HG03565 (cell line): ENCODE measurements at regions not wholly inside any gene's neighbourhood (a gene's known extent, or its start where the extent isn't known, plus 50 kb on each side); places are given as distances from the start of the nearest gene placed in this dataset.
"Not testable (repeated sequence)": the region's sequence is repeated elsewhere in the genome, so short reads cannot be mapped to it uniquely, and the experiment has no call there.

ENCODE experiments used
- ATAC-seq: cut with Tn5 transposase; IDR thresholded peaks from one replicate; pipeline ENCODE4 v1.9.1; 2021; ENCODE audit warnings: mild to moderate bottlenecking, moderate library complexity; ENCODE audit not compliant: unreplicated experiment

GRCh38 chr15:93759629-93760028 lies 471.7 kb upstream of the MCTP2 start:
- ATAC-seq: no peak

- ATAC-seq: no peak
Measured at GRCh38 chr15:93758824-93759223, 472.5 kb upstream of the MCTP2 start.

- ATAC-seq: no peak
Measured at GRCh38 chr15:93748710-93749109, 482.7 kb upstream of the MCTP2 start.

- ATAC-seq: not testable (repeated sequence)
Measured at GRCh38 chr15:93734976-93735375, 496.4 kb upstream of the MCTP2 start.

GRCh38 chr15:93730724-93731123 lies 500.6 kb upstream of the MCTP2 start:
- ATAC-seq: no peak

GRCh38 chr15:93722165-93722564 lies 509.2 kb upstream of the MCTP2 start:
- ATAC-seq: no peak

GRCh38 chr15:93720607-93721006 lies 510.8 kb upstream of the MCTP2 start:
- ATAC-seq: no peak

- no peak for ATAC-seq
Measured at GRCh38 chr15:93719921-93720351, 511.4 kb upstream of the MCTP2 start.

GRCh38 chr15:93716615-93717231 lies 514.6 kb upstream of the MCTP2 start:
- no peak for ATAC-seq

GRCh38 chr15:93709708-93710107 lies 521.7 kb upstream of the MCTP2 start:
- ATAC-seq: no peak

- no peak for ATAC-seq
Measured at GRCh38 chr15:93708724-93709445, 522.5 kb upstream of the MCTP2 start.

GRCh38 chr15:93707751-93708150 lies 523.6 kb upstream of the MCTP2 start:
- ATAC-seq: no peak

- ATAC-seq: no peak
Measured at GRCh38 chr15:93706495-93707292, 524.7 kb upstream of the MCTP2 start.

GRCh38 chr15:93705753-93706455 lies 525.5 kb upstream of the MCTP2 start:
- ATAC-seq: no peak

- no peak for ATAC-seq
Measured at GRCh38 chr15:93703092-93703739, 528.1 kb upstream of the MCTP2 start.

- no peak for ATAC-seq
Measured at GRCh38 chr15:93700051-93700450, 531.3 kb upstream of the MCTP2 start.

GRCh38 chr15:93694033-93694432 lies 537.3 kb upstream of the MCTP2 start:
- no peak for ATAC-seq

- ATAC-seq: no peak
Measured at GRCh38 chr15:93683651-93684050, 547.7 kb upstream of the MCTP2 start.

GRCh38 chr15:93671387-93671943 lies 559.9 kb upstream of the MCTP2 start:
- no peak for ATAC-seq

GRCh38 chr15:93670931-93671330 lies 560.4 kb upstream of the MCTP2 start:
- ATAC-seq: no peak
